ENCODE measurements at regions not wholly inside any gene's neighbourhood (a gene's known extent, or its start where the extent isn't known, plus 50 kb on each side); places are given as distances from the start of the nearest gene placed in this dataset.
"Not testable (repeated sequence)": the region's sequence is repeated elsewhere in the genome, so short reads cannot be mapped to it uniquely, and the experiment has no call there.

DNA sequence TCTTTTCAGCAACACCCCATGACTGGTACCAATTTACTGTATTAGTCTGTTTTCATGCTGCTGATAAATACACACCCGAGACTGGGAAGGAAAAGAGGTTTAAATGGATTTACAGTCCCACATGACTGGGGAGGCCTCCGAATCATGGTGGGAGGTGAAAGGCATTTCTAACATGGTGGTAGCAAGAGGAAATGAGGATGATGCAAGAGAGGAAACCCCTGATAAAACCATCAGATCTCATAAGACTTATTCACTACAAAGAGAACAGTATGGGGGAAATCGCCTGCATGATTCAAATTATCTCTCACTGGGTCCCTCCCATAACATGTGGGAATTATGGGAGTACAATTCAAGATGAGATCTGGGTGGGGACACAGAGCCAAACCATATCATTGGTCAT lies 393.6 kb downstream of the PTPRC start:
- 84% methylated on average over 3 of the region's 3 CpGs for WGBS
- H3K4me3 ChIP-seq; DNase-seq (ENCODE audit: extremely low spot score); H3K9me3 ChIP-seq; H3K36me3 ChIP-seq; H3K27ac ChIP-seq (replicated peaks in 1 of 4); H3K27me3 ChIP-seq; H3K4me1 ChIP-seq; intact Hi-C loops (cut with DNase I): not testable (repeated sequence)

DNA sequence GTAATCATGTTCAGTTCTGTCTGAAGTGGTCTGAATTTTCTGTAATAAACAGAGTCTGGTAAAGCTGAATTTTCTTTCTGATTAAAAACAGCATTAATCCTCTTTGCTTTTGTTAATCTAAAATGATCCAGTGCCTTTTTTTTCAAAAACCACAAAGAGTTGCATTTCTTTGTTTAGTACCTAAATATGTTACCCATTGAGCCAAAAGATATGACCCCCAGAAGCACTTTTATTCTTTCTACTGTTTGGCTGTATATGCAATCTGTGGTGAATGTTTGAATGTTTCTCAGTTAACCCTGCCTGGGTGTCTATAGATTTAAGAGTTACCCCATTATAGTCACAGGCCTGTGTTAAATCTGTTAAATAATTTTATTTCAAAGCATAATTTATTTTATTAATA lies 394.8 kb downstream of the PTPRC start:
- intact Hi-C loops (cut with DNase I): no loop called here
- Histone ChIP-seq H3K4me1 (no peaks in the 10 kb centered on the region), H3K36me3 (no peaks in the 10 kb centered on the region), H3K27ac (replicated peaks in 1 of 4) (no peak overlapping the region), H3K4me3 (no peak overlapping the region), H3K27me3 (no peaks in the 10 kb centered on the region), H3K9me3 (no peaks in the 10 kb centered on the region)
- no peak for DNase-seq (ENCODE audit: extremely low spot score)
- TF ChIP-seq POLR2A (IDR thresholded peaks at IDR 0.05; ENCODE audit: low read depth): no peak
- TF ChIP-seq POLR2AphosphoS5 (IDR thresholded peaks at IDR 0.05): no peak
- TF ChIP-seq EP300 (IDR thresholded peaks at IDR 0.05): no peak
- TF ChIP-seq, protein P1, sequence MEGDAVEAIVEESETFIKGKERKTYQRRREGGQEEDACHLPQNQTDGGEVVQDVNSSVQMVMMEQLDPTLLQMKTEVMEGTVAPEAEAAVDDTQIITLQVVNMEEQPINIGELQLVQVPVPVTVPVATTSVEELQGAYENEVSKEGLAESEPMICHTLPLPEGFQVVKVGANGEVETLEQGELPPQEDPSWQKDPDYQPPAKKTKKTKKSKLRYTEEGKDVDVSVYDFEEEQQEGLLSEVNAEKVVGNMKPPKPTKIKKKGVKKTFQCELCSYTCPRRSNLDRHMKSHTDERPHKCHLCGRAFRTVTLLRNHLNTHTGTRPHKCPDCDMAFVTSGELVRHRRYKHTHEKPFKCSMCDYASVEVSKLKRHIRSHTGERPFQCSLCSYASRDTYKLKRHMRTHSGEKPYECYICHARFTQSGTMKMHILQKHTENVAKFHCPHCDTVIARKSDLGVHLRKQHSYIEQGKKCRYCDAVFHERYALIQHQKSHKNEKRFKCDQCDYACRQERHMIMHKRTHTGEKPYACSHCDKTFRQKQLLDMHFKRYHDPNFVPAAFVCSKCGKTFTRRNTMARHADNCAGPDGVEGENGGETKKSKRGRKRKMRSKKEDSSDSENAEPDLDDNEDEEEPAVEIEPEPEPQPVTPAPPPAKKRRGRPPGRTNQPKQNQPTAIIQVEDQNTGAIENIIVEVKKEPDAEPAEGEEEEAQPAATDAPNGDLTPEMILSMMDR (IDR thresholded peaks at IDR 0.05): no peak

DNA sequence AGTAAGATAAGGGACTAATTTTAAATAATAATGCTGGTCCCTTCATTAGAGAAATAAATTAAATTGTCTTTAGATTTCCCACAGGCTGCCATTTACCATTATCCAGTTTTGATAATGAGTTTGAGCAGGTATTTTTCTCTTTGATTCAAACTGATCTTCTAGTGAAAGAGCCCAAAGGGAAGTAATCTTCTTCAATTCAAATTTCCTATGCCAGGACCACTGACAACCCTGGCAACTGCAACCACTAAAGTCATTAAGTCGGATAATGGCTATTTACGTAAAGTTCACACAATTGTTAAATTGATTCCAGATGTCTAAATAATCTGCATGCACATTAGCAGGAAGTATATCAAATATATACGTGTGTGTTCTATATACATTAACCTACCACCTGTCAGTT lies 399.3 kb downstream of the PTPRC start:
- H3K27me3 ChIP-seq: no peaks in the 10 kb centered on the region
- H3K4me3 ChIP-seq: no peak overlapping the region
- no peaks in the 10 kb centered on the region for H3K36me3 ChIP-seq
- no peak for DNase-seq (ENCODE audit: extremely low spot score)
- H3K27ac ChIP-seq (replicated peaks in 1 of 4): no peak overlapping the region
- WGBS: 65% methylated on average over 3 of the region's 3 CpGs
- TF ChIP-seq, protein P1 (IDR thresholded peaks at IDR 0.05): no peak
- TF ChIP-seq POLR2AphosphoS5 (IDR thresholded peaks at IDR 0.05) (no peak), EP300 (IDR thresholded peaks at IDR 0.05) (no peak)
- H3K4me1 ChIP-seq: no peaks in the 10 kb centered on the region
- no peaks in the 10 kb centered on the region for H3K9me3 ChIP-seq
- intact Hi-C loops (cut with DNase I): no loop called here

DNA sequence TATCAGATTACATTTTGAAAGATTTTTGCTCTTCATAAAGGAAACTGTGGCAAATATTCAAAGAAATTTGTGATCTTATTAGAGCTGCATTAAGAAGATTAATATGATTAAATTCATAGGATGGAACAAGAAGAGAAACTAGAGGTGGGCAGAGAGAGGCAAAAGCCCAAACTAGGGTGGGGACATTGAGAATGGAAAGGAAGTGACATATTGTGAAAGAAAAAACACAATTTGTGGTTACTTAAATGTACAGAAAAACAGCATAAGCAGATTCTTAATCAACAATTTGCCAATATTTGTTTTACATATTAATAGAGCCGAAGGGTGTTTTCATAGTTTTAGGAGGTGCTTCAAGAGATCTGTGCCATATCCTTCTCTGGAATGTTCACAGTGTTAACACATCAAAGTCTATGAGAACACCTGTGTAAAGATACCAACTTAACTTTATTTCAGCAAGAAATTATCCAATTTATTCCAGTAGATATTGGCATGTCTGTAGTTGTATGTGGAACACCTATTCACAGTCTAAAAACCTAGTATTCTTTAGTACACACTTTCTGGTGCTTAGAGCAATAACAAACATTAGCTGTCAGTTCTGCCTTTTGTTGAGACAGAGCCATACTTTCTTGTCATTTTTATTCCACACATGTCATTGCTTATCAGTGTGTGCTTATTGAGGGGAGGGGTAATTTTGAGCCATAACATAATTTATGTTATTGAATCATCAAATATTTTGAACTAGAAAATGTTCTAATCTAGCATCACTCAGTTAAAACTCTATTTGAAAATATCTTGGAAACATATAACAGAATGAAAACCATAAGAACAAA lies 401.5 kb downstream of the PTPRC start:
- Histone ChIP-seq H3K9me3 (no peaks in the 10 kb centered on the region), H3K4me1 (no peaks in the 10 kb centered on the region), H3K27me3 (no peaks in the 10 kb centered on the region), H3K36me3 (no peaks in the 10 kb centered on the region), H3K4me3 (no peak overlapping the region), H3K27ac (replicated peaks in 1 of 4) (no peak overlapping the region)
- whole genome bisulfite sequencing: 79% methylated on average over 1 of the region's 1 CpG
- TF ChIP-seq POLR2AphosphoS5 (IDR thresholded peaks at IDR 0.05) (no peak), EP300 (IDR thresholded peaks at IDR 0.05) (no peak), POLR2A (IDR thresholded peaks at IDR 0.05; ENCODE audit: low read depth) (no peak)
- TF ChIP-seq, protein P1 (IDR thresholded peaks at IDR 0.05): no peak
- no peak for DNase-seq (ENCODE audit: extremely low spot score)
- intact Hi-C loops (cut with DNase I): no loop called here

DNA sequence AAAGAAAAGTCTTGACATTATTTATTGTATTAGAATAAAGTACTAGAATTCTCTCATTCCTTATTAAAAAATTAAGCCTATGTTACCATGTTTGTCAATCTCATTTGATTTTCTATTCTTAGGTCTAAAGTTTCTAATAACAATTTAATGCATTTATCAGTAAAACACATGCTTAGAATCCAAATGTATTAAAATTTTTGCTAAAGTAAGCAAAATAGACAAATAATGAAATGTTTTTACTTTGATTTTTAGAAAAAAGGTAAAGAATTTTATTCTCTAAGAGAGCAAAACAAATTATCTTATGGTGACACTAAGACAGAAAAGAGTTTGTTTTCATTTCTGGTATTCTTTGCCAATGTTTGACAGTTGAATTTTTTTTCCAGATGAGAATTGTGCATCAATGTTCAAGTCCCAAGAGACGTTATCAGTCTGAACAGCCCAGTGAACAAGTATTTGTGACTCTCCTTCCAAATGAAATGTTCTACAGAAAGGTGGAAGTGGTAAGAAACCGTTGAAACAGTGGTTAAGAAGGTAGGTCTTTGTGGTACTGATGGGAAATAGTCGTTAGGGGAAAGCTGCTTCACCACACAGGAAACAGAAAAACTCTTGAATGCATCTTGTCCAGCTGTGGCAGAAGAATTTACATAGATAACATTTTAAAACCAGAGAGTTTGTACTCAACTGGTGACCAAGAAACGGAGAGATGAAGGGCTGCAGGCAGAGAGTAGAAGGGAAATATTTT lies 402.5 kb downstream of the PTPRC start:
- Histone ChIP-seq H3K36me3 (no peaks in the 10 kb centered on the region), H3K4me3 (no peak overlapping the region), H3K9me3 (no peaks in the 10 kb centered on the region), H3K27me3 (no peaks in the 10 kb centered on the region), H3K4me1 (no peaks in the 10 kb centered on the region), H3K27ac (replicated peaks in 1 of 4) (no peak overlapping the region)
- 30% methylated on average over 4 of the region's 4 CpGs for WGBS
- no peak for DNase-seq (ENCODE audit: extremely low spot score)
- intact Hi-C loops (cut with DNase I): no loop called here
- TF ChIP-seq POLR2A (IDR thresholded peaks at IDR 0.05; ENCODE audit: low read depth): no peak
- TF ChIP-seq EP300 (IDR thresholded peaks at IDR 0.05): no peak
- TF ChIP-seq, protein P1 (IDR thresholded peaks at IDR 0.05): no peak
- no peak for TF ChIP-seq POLR2AphosphoS5 (IDR thresholded peaks at IDR 0.05)
